NCI-H2171 (cell line): ENCODE measurements at regions not wholly inside any gene's neighbourhood (a gene's known extent, or its start where the extent isn't known, plus 50 kb on each side); places are given as distances from the start of the nearest gene placed in this dataset.
A peak's percentile ranks its signal among the peaks of the same experiment; 100 is the strongest.

Source experiments
- DNase-seq: peaks from one replicate; lab custom pipeline; 2025; lab: John Stamatoyannopoulos, UW

- DNase-seq = no peak
These were observed 172.0 kb upstream of the HES1 start for GRCh38 chr3:193963808-193964516.

- DNase-seq = no peak
These were observed 171.4 kb upstream of the HES1 start for GRCh38 chr3:193964517-193964880.

GRCh38 chr3:193968380-193968974 lies 167.5 kb upstream of the HES1 start:
- DNase-seq = no peak

GRCh38 chr3:193970131-193970772 lies 165.7 kb upstream of the HES1 start:
- DNase-seq = peak; percentile 18

GRCh38 chr3:193970773-193971206 lies 165.2 kb upstream of the HES1 start:
- DNase-seq = no peak

GRCh38 chr3:193971261-193971751 lies 164.6 kb upstream of the HES1 start:
- DNase-seq = no peak

GRCh38 chr3:193971966-193972365 lies 164.0 kb upstream of the HES1 start:
- DNase-seq = no peak

- no peak for DNase-seq
These were observed 163.1 kb upstream of the HES1 start for GRCh38 chr3:193972832-193973231.

- no peak for DNase-seq
These were observed 161.7 kb upstream of the HES1 start for GRCh38 chr3:193974191-193974652.

GRCh38 chr3:193974671-193975535 lies 161.0 kb upstream of the HES1 start:
- DNase-seq = no peak

GRCh38 chr3:193977622-193978021 lies 158.3 kb upstream of the HES1 start:
- no peak for DNase-seq

- no peak for DNase-seq
These were observed 157.9 kb upstream of the HES1 start for GRCh38 chr3:193978030-193978429.

- no peak for DNase-seq
These were observed 157.5 kb upstream of the HES1 start for GRCh38 chr3:193978486-193978885.

- no peak for DNase-seq
These were observed 155.6 kb upstream of the HES1 start for GRCh38 chr3:193980326-193980725.

GRCh38 chr3:193980905-193981304 lies 155.0 kb upstream of the HES1 start:
- no peak for DNase-seq

- DNase-seq = no peak
These were observed 154.4 kb upstream of the HES1 start for GRCh38 chr3:193981504-193981903.

GRCh38 chr3:193982258-193982659 lies 153.7 kb upstream of the HES1 start:
- DNase-seq = no peak

- no peak for DNase-seq
These were observed 151.8 kb upstream of the HES1 start for GRCh38 chr3:193983846-193984818.

- DNase-seq = no peak
These were observed 151.1 kb upstream of the HES1 start for GRCh38 chr3:193984876-193985275.

- DNase-seq = no peak
These were observed 148.8 kb upstream of the HES1 start for GRCh38 chr3:193987186-193987585.

GRCh38 chr3:193989186-193989585 lies 146.8 kb upstream of the HES1 start:
- no peak for DNase-seq
